ENCODE measurements at regions not wholly inside any gene's neighbourhood (a gene's known extent, or its start where the extent isn't known, plus 50 kb on each side); places are given as distances from the start of the nearest gene placed in this dataset.

- Histone ChIP-seq H4K20me1 (ENCODE audit: insufficient read depth) (no peaks in the 10 kb centered on the region), H3K27ac (no peak overlapping the region), H3K9ac (no peak overlapping the region), H3F3A (ENCODE audit: insufficient read depth) (no peaks in the 10 kb centered on the region), H3K4me1 (ENCODE audit: insufficient read depth) (no peaks in the 10 kb centered on the region), H3K4me3 (no peak overlapping the region), H3K9me2 (ENCODE audit: insufficient read depth) (no peaks in the 10 kb centered on the region), H3K79me2 (ENCODE audit: insufficient read depth) (no peaks in the 10 kb centered on the region), H3K27me3 (replicated peaks; ENCODE audit: insufficient read depth) (no peaks in the 10 kb centered on the region), H3K9me3 (ENCODE audit: low read depth) (no peaks in the 10 kb centered on the region), H3K36me3 (ENCODE audit: low read depth) (no peaks in the 10 kb centered on the region), H3K4me2 (ENCODE audit: unreplicated experiment) (no peak overlapping the region), H2AFZ (no peak overlapping the region)
- in situ Hi-C loops (cut with MboI) = no loop called here
- WGBS, 2 experiments (ENCODE audit: low coverage in 1 of 2, low lambda C conversion rate in 2 of 2, missing lambda C conversion rate in 2 of 2) = 20 to 21% methylated on average over 3 of the region's 3 CpGs
- DNase-seq = no peak
- no peak for TF ChIP-seq EZH2 (IDR thresholded peaks at IDR 0.05; ENCODE audit: insufficient read depth, poor library complexity, severe bottlenecking)
- no peak for TF ChIP-seq EZH2phosphoT487 (IDR thresholded peaks at IDR 0.05; ENCODE audit: insufficient read depth, low read depth)
These were observed 1697.0 kb downstream of the PCDH7 start for GRCh38 chr4:32417113-32417704.

- H4K20me1 ChIP-seq (ENCODE audit: insufficient read depth) = no peaks in the 10 kb centered on the region
- H3K27ac ChIP-seq = no peak overlapping the region
- H3F3A ChIP-seq (ENCODE audit: insufficient read depth) = no peaks in the 10 kb centered on the region
- no peak overlapping the region for H3K9ac ChIP-seq
- H3K4me3 ChIP-seq = no peak overlapping the region
- DNase-seq = no peak
- no peaks in the 10 kb centered on the region for H3K36me3 ChIP-seq (ENCODE audit: low read depth)
- H3K4me1 ChIP-seq (ENCODE audit: insufficient read depth) = no peaks in the 10 kb centered on the region
- 43% methylated on average over 3 of the region's 3 CpGs for WGBS, 2 experiments (ENCODE audit: low coverage in 1 of 2, low lambda C conversion rate in 2 of 2, missing lambda C conversion rate in 2 of 2)
- H3K79me2 ChIP-seq (ENCODE audit: insufficient read depth) = no peaks in the 10 kb centered on the region
- no peaks in the 10 kb centered on the region for H3K27me3 ChIP-seq (replicated peaks; ENCODE audit: insufficient read depth)
- H3K9me3 ChIP-seq (ENCODE audit: low read depth) = no peaks in the 10 kb centered on the region
- in situ Hi-C loops (cut with MboI) = no loop called here
- no peak overlapping the region for H3K4me2 ChIP-seq (ENCODE audit: unreplicated experiment)
- H2AFZ ChIP-seq = no peak overlapping the region
- no peak for TF ChIP-seq EZH2phosphoT487 (IDR thresholded peaks at IDR 0.05; ENCODE audit: insufficient read depth, low read depth)
- no peak for TF ChIP-seq EZH2 (IDR thresholded peaks at IDR 0.05; ENCODE audit: insufficient read depth, poor library complexity, severe bottlenecking)
- H3K9me2 ChIP-seq (ENCODE audit: insufficient read depth) = no peaks in the 10 kb centered on the region
These were observed 1703.1 kb downstream of the PCDH7 start for GRCh38 chr4:32423267-32423666.

DNA sequence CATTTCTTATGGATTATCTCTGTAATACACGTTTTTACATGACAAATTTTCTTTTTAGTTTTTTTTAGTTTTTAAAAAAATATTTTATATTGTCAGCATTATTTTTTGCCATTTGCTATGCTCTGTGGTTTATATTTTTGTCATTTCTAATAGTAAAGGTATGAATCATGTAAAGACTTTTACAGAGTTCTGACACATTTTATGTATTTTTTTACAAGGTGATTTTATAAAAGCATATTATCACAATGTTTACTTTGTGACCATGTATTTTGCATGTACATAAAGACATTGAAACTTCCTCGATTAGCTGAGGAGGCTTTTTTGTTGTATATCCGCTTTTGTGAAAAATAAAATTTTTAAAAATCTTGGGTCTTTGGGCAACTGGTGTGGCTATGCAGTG is 1705.1 kb downstream of the PCDH7 start:
- no peak overlapping the region for H2AFZ ChIP-seq
- in situ Hi-C loops (cut with MboI) = no loop called here
- H3K4me1 ChIP-seq (ENCODE audit: insufficient read depth) = no peaks in the 10 kb centered on the region
- H3K4me2 ChIP-seq (ENCODE audit: unreplicated experiment) = no peak overlapping the region
- no peak overlapping the region for H3K9ac ChIP-seq
- no peaks in the 10 kb centered on the region for H3F3A ChIP-seq (ENCODE audit: insufficient read depth)
- no peak overlapping the region for H3K4me3 ChIP-seq
- H3K79me2 ChIP-seq (ENCODE audit: insufficient read depth) = no peaks in the 10 kb centered on the region
- H3K9me2 ChIP-seq (ENCODE audit: insufficient read depth) = no peaks in the 10 kb centered on the region
- no peaks in the 10 kb centered on the region for H3K36me3 ChIP-seq (ENCODE audit: low read depth)
- H4K20me1 ChIP-seq (ENCODE audit: insufficient read depth) = no peaks in the 10 kb centered on the region
- WGBS, 2 experiments (ENCODE audit: low coverage in 1 of 2, low lambda C conversion rate in 2 of 2, missing lambda C conversion rate in 2 of 2) = 32 to 33% methylated on average over 3 of the region's 3 CpGs
- H3K27me3 ChIP-seq (replicated peaks; ENCODE audit: insufficient read depth) = no peaks in the 10 kb centered on the region
- no peak overlapping the region for H3K27ac ChIP-seq
- no peak for TF ChIP-seq EZH2phosphoT487 (IDR thresholded peaks at IDR 0.05; ENCODE audit: insufficient read depth, low read depth)
- no peak for TF ChIP-seq EZH2 (IDR thresholded peaks at IDR 0.05; ENCODE audit: insufficient read depth, poor library complexity, severe bottlenecking)
- H3K9me3 ChIP-seq (ENCODE audit: low read depth) = no peaks in the 10 kb centered on the region
- no peak for DNase-seq

- Histone ChIP-seq H3K9me2 (ENCODE audit: insufficient read depth) (no peaks in the 10 kb centered on the region), H3K27me3 (replicated peaks; ENCODE audit: insufficient read depth) (no peaks in the 10 kb centered on the region), H3F3A (ENCODE audit: insufficient read depth) (no peaks in the 10 kb centered on the region), H3K36me3 (ENCODE audit: low read depth) (no peaks in the 10 kb centered on the region), H3K9ac (no peak overlapping the region), H3K27ac (no peak overlapping the region), H3K4me1 (ENCODE audit: insufficient read depth) (no peaks in the 10 kb centered on the region), H3K79me2 (ENCODE audit: insufficient read depth) (no peaks in the 10 kb centered on the region), H3K4me3 (no peak overlapping the region), H3K9me3 (ENCODE audit: low read depth) (no peaks in the 10 kb centered on the region), H2AFZ (no peak overlapping the region), H3K4me2 (ENCODE audit: unreplicated experiment) (no peak overlapping the region), H4K20me1 (ENCODE audit: insufficient read depth) (no peaks in the 10 kb centered on the region)
- in situ Hi-C loops (cut with MboI) = no loop called here
- TF ChIP-seq EZH2phosphoT487 (IDR thresholded peaks at IDR 0.05; ENCODE audit: insufficient read depth, low read depth) (no peak), EZH2 (IDR thresholded peaks at IDR 0.05; ENCODE audit: insufficient read depth, poor library complexity, severe bottlenecking) (no peak)
- WGBS, 2 experiments (ENCODE audit: low coverage in 1 of 2, low lambda C conversion rate in 2 of 2, missing lambda C conversion rate in 2 of 2) = 18 to 19% methylated on average over 7 of the region's 7 CpGs
- no peak for DNase-seq
These were observed 1707.4 kb downstream of the PCDH7 start for GRCh38 chr4:32427566-32427965.

GRCh38 chr4:32429151-32429550 is 1709.0 kb downstream of the PCDH7 start:
- TF ChIP-seq EZH2phosphoT487 (IDR thresholded peaks at IDR 0.05; ENCODE audit: insufficient read depth, low read depth) = no peak
- TF ChIP-seq EZH2 (IDR thresholded peaks at IDR 0.05; ENCODE audit: insufficient read depth, poor library complexity, severe bottlenecking) = no peak
- Histone ChIP-seq H3K27me3 (replicated peaks; ENCODE audit: insufficient read depth) (no peaks in the 10 kb centered on the region), H3K9ac (no peak overlapping the region), H3K27ac (no peak overlapping the region), H3K9me2 (ENCODE audit: insufficient read depth) (no peaks in the 10 kb centered on the region), H3K4me3 (no peak overlapping the region), H3K4me1 (ENCODE audit: insufficient read depth) (no peaks in the 10 kb centered on the region), H3F3A (ENCODE audit: insufficient read depth) (no peaks in the 10 kb centered on the region), H3K4me2 (ENCODE audit: unreplicated experiment) (no peak overlapping the region), H2AFZ (no peak overlapping the region), H3K79me2 (ENCODE audit: insufficient read depth) (no peaks in the 10 kb centered on the region), H3K9me3 (ENCODE audit: low read depth) (no peaks in the 10 kb centered on the region), H4K20me1 (ENCODE audit: insufficient read depth) (no peaks in the 10 kb centered on the region), H3K36me3 (ENCODE audit: low read depth) (no peaks in the 10 kb centered on the region)
- 15 to 18% methylated on average over 2 of the region's 2 CpGs for WGBS, 2 experiments (ENCODE audit: low coverage in 1 of 2, low lambda C conversion rate in 2 of 2, missing lambda C conversion rate in 2 of 2)
- in situ Hi-C loops (cut with MboI) = no loop called here
- no peak for DNase-seq
